Activated CD8-positive, alpha-beta T cell treated with anti-CD3 and anti-CD28 coated beads for 36 hours (primary cell): ENCODE measurements at regions not wholly inside any gene's neighbourhood (a gene's known extent, or its start where the extent isn't known, plus 50 kb on each side); places are given as distances from the start of the nearest gene placed in this dataset.
"Not testable (repeated sequence)": the region's sequence is repeated elsewhere in the genome, so short reads cannot be mapped to it uniquely, and the experiment has no call there.

Source experiments
- ATAC-seq: fragments of 200-7000 bp; cut with Tn5 transposase; one replicate; pipeline ENCODE4 v1.10.0; 2021; ENCODE audit warnings: mild to moderate bottlenecking, moderate library complexity
- CTCF ChIA-PET: fragments of 350-600 bp; sonication (Branson Sonifier 250); formaldehyde crosslinking; loops from one replicate; lab custom pipeline; 2021; ENCODE audit warnings: antibody characterized with exemption; lab: Charles Lee
- POLR2A ChIA-PET: fragments of 350-600 bp; sonication (Branson Sonifier 250); formaldehyde crosslinking; loops from one replicate; lab custom pipeline; 2021; ENCODE audit warnings: antibody characterized with exemption; lab: Charles Lee
- DNase-seq: peaks from one replicate; pipeline ENCODE4 v3.0.0-alpha.2; 2020
- H3K27ac Mint-ChIP-seq: one replicate; pipeline ENCODE4 v1.8.0; 2021; ENCODE audit warnings: mild to moderate bottlenecking, mixed read lengths
- H3K27me3 Mint-ChIP-seq: one replicate; pipeline ENCODE4 v1.8.0; 2021; ENCODE audit warnings: mixed read lengths
- H3K36me3 Mint-ChIP-seq: one replicate; pipeline ENCODE4 v1.8.0; 2021; ENCODE audit warnings: low read depth, mixed read lengths
- H3K4me1 Mint-ChIP-seq: one replicate; pipeline ENCODE4 v1.8.0; 2021; ENCODE audit warnings: low read depth, mixed read lengths
- H3K4me3 Mint-ChIP-seq: one replicate; pipeline ENCODE4 v1.8.0; 2021; ENCODE audit warnings: mild to moderate bottlenecking, moderate library complexity, mixed read lengths
- H3K9me3 Mint-ChIP-seq: one replicate; pipeline ENCODE4 v1.8.0; 2021; ENCODE audit warnings: mixed read lengths
- CTCF ChIP-seq: fragments of 200-600 bp; IDR thresholded peaks from one replicate; pipeline ENCODE4 v1.8.0; 2022; ENCODE audit warnings: antibody characterized with exemption, mild to moderate bottlenecking
- intact Hi-C: fragments of 100-400 bp; cut with micrococcal nuclease; formaldehyde crosslinking; loops from one replicate; pipeline ENCODE4 v1.10.0; 2022

DNA sequence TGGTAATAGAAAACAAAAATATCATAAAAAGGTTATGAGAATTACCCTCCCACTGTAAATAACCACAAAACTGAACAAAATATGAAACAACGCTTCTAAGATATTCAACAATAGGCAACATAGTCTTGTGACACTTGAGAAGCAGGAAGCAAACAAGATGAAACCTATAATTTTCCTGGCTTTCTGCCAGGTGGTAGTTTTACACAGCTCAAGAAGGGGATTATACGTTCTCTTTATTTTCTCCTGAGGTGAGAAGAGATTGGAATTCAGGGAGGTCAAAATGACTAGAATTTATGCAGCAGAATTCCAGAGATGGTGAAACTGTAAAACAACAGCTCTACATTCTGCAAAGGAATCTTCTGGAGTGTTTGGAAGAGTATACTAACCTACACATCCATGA is 186.0 kb downstream of the HHIP start:
- POLR2A ChIA-PET: no interaction called here
- no peaks in the 10 kb centered on the region for H3K9me3 Mint-ChIP-seq
- CTCF ChIA-PET: interaction anchor here (0.9 kb wide), 1 partner anchor 49 kb away, joined by 3 read pairs; no protein-coding TSS in a partner anchor
- intact Hi-C loops: no loop called here
- no peak overlapping the region for H3K27ac Mint-ChIP-seq
- H3K4me3 Mint-ChIP-seq: no peak overlapping the region
- no peaks in the 10 kb centered on the region for H3K4me1 Mint-ChIP-seq
- no peak for ATAC-seq
- no peaks in the 10 kb centered on the region for H3K27me3 Mint-ChIP-seq
- H3K36me3 Mint-ChIP-seq: no peaks in the 10 kb centered on the region
- no peak for TF ChIP-seq CTCF
- DNase-seq: no peak

DNA sequence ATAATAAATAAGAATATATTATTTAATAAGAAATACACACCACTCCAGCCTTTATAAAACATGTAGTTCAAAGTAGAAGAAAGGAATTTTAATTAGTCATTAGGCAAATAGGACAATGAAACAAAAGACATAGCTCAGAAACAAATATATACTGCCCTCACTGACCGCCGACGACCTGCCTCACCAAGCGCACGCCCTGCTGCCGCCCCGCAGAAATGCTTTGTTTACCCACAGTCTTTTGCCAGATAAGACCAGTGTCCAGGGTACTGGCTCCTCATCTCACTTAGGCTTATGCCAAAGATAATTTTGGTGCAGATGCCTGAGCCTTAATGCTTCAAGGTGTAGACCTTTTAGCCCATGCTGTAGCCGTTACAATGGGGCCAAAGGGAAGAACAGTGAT is 199.5 kb downstream of the HHIP start:
- H3K4me1 Mint-ChIP-seq: no peaks in the 10 kb centered on the region
- no peak for TF ChIP-seq CTCF
- H3K27ac Mint-ChIP-seq: no peak overlapping the region
- H3K27me3 Mint-ChIP-seq: no peaks in the 10 kb centered on the region
- intact Hi-C loops: no loop called here
- H3K36me3 Mint-ChIP-seq: no peaks in the 10 kb centered on the region
- POLR2A ChIA-PET: no interaction called here
- DNase-seq (no peak), ATAC-seq (no peak)
- H3K4me3 Mint-ChIP-seq: no peak overlapping the region
- CTCF ChIA-PET: interaction anchor here (1.0 kb wide), 1 partner anchor 11 kb away, joined by 3 read pairs; no protein-coding TSS in a partner anchor
- peaks cover 10% of the 10 kb centered on the region for H3K9me3 Mint-ChIP-seq

DNA sequence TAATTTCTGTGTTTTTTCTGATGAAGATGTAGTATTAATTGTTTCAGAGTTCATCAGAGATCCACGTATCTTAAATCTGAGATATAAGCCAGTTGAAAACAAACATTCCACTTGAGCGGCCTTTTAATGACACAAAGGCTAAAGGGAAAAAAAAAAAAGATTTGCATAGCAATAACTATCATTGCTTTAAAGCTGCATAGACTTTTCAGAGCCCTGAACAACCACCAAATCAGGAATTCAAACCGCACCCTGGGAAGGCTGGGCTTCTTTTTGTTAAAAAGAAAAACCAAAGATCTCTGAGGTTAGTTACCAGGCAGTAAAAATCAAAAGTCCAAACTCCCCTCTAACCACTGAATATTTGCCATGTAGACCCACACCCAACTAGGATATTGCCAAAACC is 206.0 kb downstream of the HHIP start:
- H3K36me3 Mint-ChIP-seq: no peaks in the 10 kb centered on the region
- DNase-seq: no peak
- no peaks in the 10 kb centered on the region for H3K27me3 Mint-ChIP-seq
- peaks cover 1% of the 10 kb centered on the region for H3K9me3 Mint-ChIP-seq
- intact Hi-C loops: no loop called here
- no peak for ATAC-seq
- ChIA-PET POLR2A (no interaction called here), CTCF (no interaction called here)
- H3K4me3 Mint-ChIP-seq: no peak overlapping the region
- no peak overlapping the region for H3K27ac Mint-ChIP-seq
- no peaks in the 10 kb centered on the region for H3K4me1 Mint-ChIP-seq
- no peak for TF ChIP-seq CTCF

DNA sequence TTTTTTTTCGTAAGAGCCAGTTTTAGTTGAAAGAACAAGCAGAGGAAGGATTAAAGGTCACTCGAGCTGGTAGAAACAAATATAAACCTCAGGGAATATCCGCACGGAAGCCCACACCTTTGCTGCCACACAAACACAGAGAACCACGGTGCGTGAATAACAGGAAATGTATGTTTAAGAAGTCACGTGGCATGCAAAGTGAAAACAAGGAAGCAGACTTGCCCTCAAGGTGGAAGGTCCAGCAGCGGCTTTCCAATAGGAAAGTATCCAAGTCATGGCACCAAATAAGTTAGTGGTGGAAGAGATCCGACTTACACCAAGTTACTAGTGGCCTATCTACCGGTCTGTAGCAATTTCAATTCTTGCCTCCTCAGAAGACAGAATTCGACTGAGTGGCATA is 215.5 kb downstream of the HHIP start:
- Mint-ChIP-seq H3K27ac (no peak overlapping the region), H3K4me1 (no peaks in the 10 kb centered on the region), H3K9me3 (peaks cover 16% of the 10 kb centered on the region), H3K27me3 (no peaks in the 10 kb centered on the region), H3K4me3 (no peak overlapping the region), H3K36me3 (no peaks in the 10 kb centered on the region)
- ChIA-PET POLR2A (interaction anchor here (0.6 kb wide), 1 partner anchor 1608 kb away, joined by 3 read pairs; no protein-coding TSS in a partner anchor), CTCF (no interaction called here)
- ATAC-seq: no peak
- no peak for TF ChIP-seq CTCF
- intact Hi-C loops: no loop called here
- DNase-seq: no peak

GRCh38 chr4:144862210-144862609 is 216.3 kb downstream of the HHIP start:
- Mint-ChIP-seq H3K27me3 (no peaks in the 10 kb centered on the region), H3K4me3 (no peak overlapping the region), H3K36me3 (no peaks in the 10 kb centered on the region), H3K9me3 (peaks cover 21% of the 10 kb centered on the region), H3K27ac (no peak overlapping the region), H3K4me1 (no peaks in the 10 kb centered on the region)
- CTCF ChIA-PET: no interaction called here
- intact Hi-C loops: no loop called here
- ATAC-seq: no peak
- POLR2A ChIA-PET: no interaction called here
- no peak for TF ChIP-seq CTCF
- DNase-seq: no peak

DNA sequence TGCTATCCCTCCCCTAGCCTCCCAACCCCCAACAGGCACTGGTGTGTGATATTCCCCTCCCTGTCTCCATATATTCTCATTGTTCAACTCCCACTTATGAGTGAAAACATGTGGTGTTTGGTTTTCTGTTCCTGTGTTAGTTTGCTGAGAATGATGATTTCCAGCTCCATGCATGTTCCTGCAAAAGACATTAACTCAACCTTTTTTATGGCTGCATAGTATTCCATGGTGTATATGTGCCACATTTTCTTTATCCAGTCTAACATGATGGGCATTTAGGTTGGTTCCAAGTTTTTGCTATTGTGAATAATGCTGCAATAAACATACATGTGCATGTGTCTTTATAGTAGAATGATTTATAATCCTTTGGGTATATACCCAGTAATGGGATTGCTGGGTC is 218.9 kb downstream of the HHIP start:
- H3K9me3 Mint-ChIP-seq: peaks cover 15% of the 10 kb centered on the region
- POLR2A ChIA-PET, DNase-seq, H3K36me3 Mint-ChIP-seq, ATAC-seq, H3K4me3 Mint-ChIP-seq, H3K27ac Mint-ChIP-seq, H3K4me1 Mint-ChIP-seq, H3K27me3 Mint-ChIP-seq, intact Hi-C loops, CTCF ChIA-PET: not testable (repeated sequence)
